Neural progenitor cell (in vitro differentiated cells): ENCODE measurements at regions not wholly inside any gene's neighbourhood (a gene's known extent, or its start where the extent isn't known, plus 50 kb on each side); places are given as distances from the start of the nearest gene placed in this dataset.

Source experiments
- CTCF ChIP-seq: fragments of 200-600 bp; sonication (generic); IDR thresholded peaks from 2 replicates; pipeline ENCODE4 v1.5.1; 2017; ENCODE audit warnings: antibody characterized with exemption, mild to moderate bottlenecking
- EZH2 ChIP-seq: fragments of 200-600 bp; sonication (generic); IDR thresholded peaks from 2 replicates; pipeline ENCODE4 v1.6.1; 2017; ENCODE audit warnings: antibody characterized with exemption, mild to moderate bottlenecking, moderate library complexity

DNA sequence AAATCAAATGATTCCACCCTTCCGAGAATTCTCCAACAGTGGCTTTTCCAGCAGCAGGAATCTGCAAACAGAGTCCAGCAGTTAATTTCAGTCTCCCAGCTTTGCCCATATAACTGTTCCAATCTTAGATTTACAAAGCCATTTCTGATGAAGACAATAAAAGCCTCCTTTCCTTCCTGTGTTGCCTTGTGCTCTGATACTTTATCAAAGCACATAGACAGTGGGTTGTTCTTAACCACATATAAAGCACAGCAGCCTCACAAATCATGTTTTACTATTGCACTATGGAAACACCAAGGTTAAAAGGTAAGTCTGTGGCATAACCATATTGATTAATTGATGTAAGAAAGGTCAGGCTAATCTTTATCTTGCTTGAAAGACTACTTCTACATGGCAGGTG, 89.8 kb upstream of the MMADHC start:
- no peak for TF ChIP-seq CTCF
- TF ChIP-seq EZH2: no peak
